HL-60/S4 (cell line): ENCODE measurements at regions not wholly inside any gene's neighbourhood (a gene's known extent, or its start where the extent isn't known, plus 50 kb on each side); places are given as distances from the start of the nearest gene placed in this dataset.

Experiments
- in situ Hi-C: fragments of 300-500 bp; cut with MboI; formaldehyde crosslinking; loops from 2 replicates; pipeline ENCODE4 v1.14.3; 2022; ENCODE audit warnings: low sequenced_read_pairs

GRCh38 chr13:60798503-60798902, 401.5 kb downstream of the TDRD3 start:
- in situ Hi-C loops, result no loop called here

DNA sequence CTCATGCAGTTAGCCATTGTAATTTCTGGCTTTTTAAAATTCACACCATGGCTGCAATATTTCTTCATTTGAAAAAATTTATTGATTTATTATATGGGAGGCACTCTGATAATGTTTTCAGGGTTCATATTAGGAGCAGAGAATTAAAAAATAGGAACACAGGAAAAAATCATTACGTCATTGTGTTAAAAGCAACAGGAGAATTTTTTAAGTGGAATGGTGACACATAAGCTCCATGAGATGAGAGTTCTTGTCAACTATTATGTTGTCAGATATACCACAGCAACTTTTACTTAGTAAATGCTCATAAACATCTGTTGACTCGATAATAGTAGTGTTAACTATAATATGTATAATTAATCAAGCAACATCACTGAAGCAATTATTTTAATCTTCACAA, 400.1 kb downstream of the TDRD3 start:
- in situ Hi-C loops, result no loop called here

GRCh38 chr13:60794751-60795150, 397.7 kb downstream of the TDRD3 start:
- in situ Hi-C loops, result no loop called here

DNA sequence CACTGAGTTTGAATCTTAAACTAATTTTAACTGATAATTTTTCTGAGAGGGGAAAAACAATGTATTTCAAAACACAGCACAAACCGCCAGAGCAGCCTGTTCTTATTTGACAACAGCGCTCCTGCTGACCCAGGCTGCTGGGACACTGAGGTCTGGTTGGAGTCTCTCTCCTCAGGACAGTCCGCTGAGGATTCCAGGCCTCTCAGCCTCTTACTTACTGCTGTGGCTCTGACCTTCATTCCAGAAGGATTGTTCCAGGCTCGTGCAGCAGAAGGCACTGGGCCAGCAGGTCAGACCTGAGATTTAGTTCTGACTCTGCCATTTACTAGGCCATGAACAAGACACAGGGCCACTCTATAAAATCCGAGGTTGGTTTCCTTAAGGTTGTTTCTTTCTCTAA, 393.6 kb downstream of the TDRD3 start:
- in situ Hi-C loops, result no loop called here

DNA sequence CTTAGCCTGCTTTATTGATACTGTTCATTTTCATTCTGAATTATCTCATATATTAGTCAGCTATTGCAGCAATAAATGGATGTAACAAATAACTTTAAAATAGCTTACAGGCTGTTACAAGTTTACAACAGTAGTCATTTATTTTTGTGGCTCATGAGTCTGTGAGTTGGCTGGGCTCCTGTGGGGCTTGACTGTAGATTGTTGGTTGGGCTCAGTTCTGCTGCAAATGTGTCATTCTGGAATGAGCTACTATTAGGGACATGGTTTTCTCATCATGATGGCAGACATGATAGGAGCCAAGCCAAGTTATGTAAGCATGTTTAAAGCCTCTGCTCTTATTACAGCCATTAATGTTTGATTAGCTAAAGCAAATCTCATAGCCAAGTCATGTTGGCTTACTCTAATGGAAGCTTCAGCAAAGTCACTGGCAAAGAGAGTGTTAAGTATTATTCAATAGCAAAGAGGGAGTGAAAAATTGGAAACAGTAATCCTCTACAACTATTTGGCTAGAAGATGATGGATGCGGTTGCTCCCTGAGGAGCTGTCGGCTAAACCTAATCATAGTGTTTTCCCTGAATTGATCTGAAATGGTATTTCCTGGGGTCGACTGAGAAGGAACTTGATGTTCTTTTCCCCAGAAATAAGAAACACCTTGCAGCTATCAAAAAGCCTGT, 391.3 kb downstream of the TDRD3 start:
- in situ Hi-C loops, result no loop called here

DNA sequence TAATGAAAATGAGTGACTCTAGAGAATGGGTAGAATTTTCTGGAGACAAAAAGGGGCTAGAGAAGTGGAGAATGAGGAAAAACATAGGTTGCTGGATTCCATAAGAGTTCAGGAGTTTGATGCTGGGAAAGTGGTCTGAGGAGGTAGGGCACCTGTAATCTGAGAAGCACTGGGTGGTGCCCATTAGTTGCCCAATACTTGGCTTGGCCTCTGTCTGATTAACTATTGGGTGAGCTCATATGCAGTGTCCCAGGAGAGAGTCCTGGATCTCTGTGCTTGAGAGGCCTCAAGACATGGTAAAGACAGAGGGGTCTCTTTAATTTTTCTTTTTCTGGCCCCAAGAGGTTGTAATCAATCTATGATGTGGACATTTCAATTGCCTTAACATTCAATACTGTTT, 390.1 kb downstream of the TDRD3 start:
- in situ Hi-C loops, result no loop called here

- in situ Hi-C loops, result no loop called here
These were observed 375.7 kb downstream of the TDRD3 start for GRCh38 chr13:60772726-60773125.

- in situ Hi-C loops, result no loop called here
These were observed 368.8 kb downstream of the TDRD3 start for GRCh38 chr13:60765700-60766411.

GRCh38 chr13:60759499-60759898, 362.5 kb downstream of the TDRD3 start:
- in situ Hi-C loops, result no loop called here

GRCh38 chr13:60758637-60759036, 361.6 kb downstream of the TDRD3 start:
- in situ Hi-C loops, result no loop called here

- in situ Hi-C loops, result no loop called here
These were observed 360.6 kb downstream of the TDRD3 start for GRCh38 chr13:60757501-60758215.

- in situ Hi-C loops, result no loop called here
These were observed 359.3 kb downstream of the TDRD3 start for GRCh38 chr13:60756306-60756705.

DNA sequence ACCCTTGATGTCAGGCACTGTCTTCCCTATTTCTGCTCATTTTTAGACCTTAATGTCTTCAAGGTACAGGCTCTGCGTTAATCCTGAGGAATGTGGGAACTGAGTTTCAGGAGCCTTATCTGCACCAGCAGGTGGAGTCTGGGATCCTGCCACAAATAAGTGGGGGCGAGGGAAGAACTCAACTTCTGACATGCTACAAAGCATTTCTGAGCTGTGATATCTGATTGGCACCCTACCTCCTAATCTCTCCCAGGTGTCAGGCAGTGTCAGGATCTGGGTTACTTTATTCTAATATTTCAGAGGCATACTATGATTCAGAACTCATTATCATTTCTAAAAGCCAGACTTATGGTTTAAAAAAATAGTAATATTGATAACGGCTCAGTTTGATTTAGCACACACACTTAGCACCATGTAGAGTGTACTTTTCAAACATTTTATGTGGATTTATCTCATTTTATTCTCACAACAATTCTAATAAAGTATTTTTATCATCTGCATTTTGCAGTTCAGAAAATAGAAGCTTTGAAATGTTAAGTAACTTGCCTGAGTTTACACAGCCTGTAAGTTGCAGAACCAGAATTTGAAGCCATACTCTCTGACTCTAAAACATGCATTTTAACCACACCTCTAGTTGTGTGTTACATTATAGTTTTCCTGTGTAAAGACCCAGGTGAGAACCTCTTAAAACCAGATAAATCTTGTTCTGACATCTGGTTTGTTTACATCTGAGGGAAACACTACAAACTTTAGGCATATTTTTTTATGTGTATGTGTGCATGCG, 358.6 kb downstream of the TDRD3 start:
- in situ Hi-C loops, result no loop called here

DNA sequence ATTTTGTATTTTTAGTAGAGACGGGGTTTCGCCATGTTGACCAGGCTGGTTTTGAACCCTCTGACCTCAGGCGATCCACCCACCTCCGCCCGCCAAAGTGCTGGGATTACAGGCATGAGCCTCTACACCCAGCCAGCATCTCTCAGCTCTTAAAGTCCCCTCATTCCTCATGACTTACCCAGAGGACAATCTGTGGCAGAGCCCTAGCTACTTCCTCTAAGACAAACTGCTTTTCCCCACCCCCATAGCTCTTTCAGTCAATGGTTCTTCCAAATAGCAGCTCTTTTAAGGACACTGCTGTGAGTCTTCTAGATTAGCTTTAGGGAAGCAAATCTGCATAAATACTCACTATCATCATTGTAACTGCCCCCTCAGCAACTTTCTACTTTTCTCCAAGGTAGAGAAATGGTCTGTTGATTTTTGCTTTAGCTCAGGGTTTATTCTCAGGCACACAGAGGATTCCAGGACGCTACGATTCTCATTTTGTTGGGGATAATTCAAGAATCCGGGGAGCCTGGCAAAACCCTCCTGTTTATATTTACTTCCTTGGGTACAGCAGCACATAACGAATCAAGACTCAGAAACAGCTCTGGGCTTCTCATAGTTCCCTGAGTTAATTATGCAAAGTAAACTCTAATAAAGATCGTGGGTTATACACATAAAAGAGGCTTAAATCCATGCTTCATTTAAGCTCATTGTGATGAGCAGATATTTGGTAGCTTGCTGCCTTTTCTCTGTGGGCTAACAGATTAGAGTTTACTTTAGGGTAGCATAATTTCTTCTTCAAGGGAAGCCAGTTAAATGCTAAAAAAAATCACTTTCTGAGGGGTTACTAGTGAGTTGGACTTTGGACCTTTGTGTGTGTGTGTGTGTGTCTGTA, 357.4 kb downstream of the TDRD3 start:
- in situ Hi-C loops, result no loop called here

DNA sequence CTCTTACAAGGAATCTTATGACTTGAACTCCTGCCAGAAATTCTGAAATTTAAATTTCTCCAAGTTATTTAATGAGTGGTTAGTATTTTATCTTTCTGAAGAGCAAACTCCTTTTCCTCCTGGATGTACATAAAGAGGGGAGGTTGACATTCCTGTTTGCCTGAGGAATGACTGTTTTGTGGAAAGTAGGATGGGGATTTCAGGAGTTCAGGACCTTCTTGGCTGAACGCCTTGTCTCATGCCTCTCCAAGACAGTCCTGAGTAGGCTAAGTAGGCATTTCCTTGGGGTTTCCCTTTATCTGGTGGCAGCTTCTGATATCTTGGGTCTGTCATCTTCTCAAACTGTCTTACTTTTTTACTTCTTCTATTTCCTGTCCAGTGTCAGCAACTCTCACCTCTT, 356.6 kb downstream of the TDRD3 start:
- in situ Hi-C loops, result no loop called here

- in situ Hi-C loops, result no loop called here
These were observed 348.3 kb downstream of the TDRD3 start for GRCh38 chr13:60745343-60745742.

DNA sequence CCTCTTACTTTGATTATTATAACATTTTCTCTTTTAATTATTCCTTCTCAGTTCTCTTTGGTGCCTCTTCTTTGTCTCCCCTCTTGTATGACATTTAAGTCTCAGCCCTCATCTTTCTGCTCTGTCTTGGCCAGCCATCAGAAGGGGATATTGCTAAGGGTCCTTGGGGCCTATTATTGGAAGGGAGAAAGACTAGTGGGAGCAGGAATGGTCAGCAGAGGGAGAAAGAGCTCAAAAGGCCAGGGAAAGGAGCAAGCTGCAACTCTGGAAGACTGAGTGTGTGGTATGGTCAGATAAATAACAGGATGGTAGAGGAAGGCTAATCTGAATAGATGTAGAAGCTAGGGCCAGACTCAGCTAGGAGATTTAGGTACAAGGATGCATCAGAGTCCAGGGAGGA, 336.9 kb downstream of the TDRD3 start:
- in situ Hi-C loops, result no loop called here

DNA sequence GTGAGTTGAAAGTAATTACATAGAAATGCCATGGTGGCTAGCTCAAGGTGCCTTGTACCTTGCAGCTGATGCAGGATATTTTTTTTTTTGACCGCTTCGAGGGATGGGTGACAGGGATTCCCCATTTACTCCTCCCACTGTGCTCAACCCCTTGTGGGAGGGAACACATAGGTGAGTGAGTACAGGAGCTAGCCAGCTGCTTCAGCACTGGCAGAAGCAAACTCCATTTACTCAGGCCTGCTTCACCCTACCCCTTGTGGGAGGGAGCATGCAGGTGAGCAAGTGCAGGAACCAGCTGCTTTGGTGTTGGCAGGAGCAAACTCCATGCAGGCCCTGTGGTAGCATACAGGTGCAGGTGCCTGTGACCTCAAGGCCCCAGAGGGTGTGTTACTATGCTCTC, 330.1 kb downstream of the TDRD3 start:
- in situ Hi-C loops, result no loop called here

DNA sequence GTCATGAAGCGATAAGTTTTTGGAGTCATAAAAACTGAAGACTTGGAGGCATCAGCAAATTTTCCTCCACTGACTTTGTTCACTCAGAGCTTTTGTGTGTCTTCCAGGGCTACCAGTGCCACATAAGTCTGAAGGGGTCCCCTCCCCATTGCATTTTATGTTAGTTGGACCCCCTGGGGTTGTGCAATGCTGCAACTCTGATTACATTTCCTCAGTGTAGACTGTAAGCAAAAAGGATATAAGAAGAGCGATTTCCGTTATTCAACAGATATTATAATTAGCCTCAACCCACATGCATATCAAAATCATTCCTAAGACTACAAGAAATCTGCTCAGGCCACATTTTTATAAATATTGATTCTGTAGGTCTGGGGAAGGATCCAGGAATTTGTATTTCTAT, 324.0 kb downstream of the TDRD3 start:
- in situ Hi-C loops, result no loop called here

- in situ Hi-C loops, result no loop called here
These were observed 323.6 kb downstream of the TDRD3 start for GRCh38 chr13:60720590-60720989.
